ENCODE measurements at regions not wholly inside any gene's neighbourhood (a gene's known extent, or its start where the extent isn't known, plus 50 kb on each side); places are given as distances from the start of the nearest gene placed in this dataset.
"Not testable (repeated sequence)": the region's sequence is repeated elsewhere in the genome, so short reads cannot be mapped to it uniquely, and the experiment has no call there.

DNA sequence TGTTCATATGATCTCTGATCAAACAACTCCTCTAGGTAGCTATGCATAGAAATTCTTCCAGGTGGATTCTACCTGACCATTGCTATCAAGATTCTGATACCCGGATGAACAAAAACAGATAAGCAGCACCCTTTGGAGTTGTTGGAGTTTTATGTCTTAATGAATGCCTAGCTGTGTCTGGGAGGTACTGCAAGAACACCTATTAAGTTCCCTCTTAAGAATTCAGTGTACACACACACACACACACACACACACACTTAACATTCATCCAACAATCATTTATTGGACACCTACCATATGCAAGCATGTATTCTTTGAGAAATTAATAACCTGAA lies 58.1 kb upstream of the FNDC3B start:
- DNase-seq: no peak

- DNase-seq: no peak
These were observed 56.5 kb upstream of the FNDC3B start for GRCh38 chr3:171982828-171983227.

DNA sequence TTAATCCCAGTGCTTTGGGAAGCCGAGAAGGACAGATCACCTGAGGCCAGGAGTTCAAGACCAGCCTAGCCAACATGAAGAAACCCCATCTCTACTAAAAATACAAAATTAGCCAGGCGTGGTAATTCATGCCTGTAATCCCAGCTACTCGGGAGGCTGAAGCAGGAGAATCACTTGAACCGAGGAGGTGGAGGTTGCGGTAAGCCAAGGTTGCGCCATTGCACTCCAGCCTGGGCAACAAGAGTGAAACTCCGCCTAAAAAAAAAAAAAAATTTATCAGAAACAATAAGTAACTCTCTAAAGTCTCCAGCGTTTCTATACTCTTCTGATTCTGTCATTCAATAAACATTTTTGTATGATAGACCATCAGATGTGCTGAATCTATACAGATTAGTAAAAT lies 55.7 kb upstream of the FNDC3B start:
- DNase-seq: not testable (repeated sequence)

- DNase-seq: no peak
These were observed 54.5 kb upstream of the FNDC3B start for GRCh38 chr3:171984883-171985282.

DNA sequence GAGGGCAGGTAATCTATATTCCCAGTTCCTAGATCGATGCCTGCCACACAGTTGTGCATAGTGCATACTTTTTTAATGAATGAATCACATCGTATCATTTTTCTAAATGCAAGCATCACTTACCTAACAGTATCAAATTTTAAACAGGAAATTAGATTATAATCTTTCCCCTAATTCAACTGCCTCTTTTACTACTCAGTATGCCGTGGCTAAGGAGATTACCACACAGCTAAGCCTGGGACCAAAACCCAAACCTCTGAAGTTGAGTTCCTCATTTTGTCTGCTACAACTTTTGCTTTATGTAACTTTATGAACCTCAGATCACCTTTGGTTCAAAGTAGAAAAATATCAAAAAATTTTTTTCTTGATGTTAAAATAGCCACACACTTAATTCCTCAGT lies 53.2 kb upstream of the FNDC3B start:
- no peak for DNase-seq

- DNase-seq: no peak
These were observed 52.4 kb upstream of the FNDC3B start for GRCh38 chr3:171986757-171987518.
